ENCODE measurements at regions not wholly inside any gene's neighbourhood (a gene's known extent, or its start where the extent isn't known, plus 50 kb on each side); places are given as distances from the start of the nearest gene placed in this dataset.
"Not testable (repeated sequence)": the region's sequence is repeated elsewhere in the genome, so short reads cannot be mapped to it uniquely, and the experiment has no call there.

DNA sequence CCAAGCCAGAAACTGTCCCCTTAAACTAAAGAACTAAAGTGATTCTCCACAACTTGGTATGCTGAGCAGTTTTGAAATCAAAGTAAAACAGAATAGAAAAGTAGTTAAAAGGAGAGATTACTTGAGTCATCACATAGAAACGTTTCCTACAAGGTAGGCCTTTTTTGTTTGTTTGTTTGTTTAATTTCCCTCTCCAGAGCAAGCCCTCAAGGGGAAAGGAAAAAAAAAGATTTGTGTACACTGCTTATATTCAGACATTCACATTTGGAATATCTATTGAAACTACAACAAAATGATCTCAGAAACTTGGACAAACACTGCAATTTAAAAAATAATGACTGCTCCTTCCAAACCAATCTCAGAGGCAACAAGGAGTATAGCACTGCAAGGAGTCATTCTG, 304.7 kb upstream of the NREP start:
- TF ChIP-seq, protein P1, sequence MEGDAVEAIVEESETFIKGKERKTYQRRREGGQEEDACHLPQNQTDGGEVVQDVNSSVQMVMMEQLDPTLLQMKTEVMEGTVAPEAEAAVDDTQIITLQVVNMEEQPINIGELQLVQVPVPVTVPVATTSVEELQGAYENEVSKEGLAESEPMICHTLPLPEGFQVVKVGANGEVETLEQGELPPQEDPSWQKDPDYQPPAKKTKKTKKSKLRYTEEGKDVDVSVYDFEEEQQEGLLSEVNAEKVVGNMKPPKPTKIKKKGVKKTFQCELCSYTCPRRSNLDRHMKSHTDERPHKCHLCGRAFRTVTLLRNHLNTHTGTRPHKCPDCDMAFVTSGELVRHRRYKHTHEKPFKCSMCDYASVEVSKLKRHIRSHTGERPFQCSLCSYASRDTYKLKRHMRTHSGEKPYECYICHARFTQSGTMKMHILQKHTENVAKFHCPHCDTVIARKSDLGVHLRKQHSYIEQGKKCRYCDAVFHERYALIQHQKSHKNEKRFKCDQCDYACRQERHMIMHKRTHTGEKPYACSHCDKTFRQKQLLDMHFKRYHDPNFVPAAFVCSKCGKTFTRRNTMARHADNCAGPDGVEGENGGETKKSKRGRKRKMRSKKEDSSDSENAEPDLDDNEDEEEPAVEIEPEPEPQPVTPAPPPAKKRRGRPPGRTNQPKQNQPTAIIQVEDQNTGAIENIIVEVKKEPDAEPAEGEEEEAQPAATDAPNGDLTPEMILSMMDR (IDR thresholded peaks at IDR 0.05): no peak
- H3K4me3 ChIP-seq: no peak overlapping the region
- no peaks in the 10 kb centered on the region for H3K4me1 ChIP-seq
- peaks cover 0 to 1% (median 0%) of the 10 kb centered on the region in 3 donors for H3K9me3 ChIP-seq
- intact Hi-C loops (cut with DNase I; ENCODE audit: low total_unique reads): no loop called here
- no peak overlapping the region for H3K27ac ChIP-seq
- no peaks in the 10 kb centered on the region for H3K36me3 ChIP-seq
- H3K27me3 ChIP-seq: no peaks in the 10 kb centered on the region
- DNase-seq: no peak

- DNase-seq: no peak
- TF ChIP-seq, protein P1 (IDR thresholded peaks at IDR 0.05): no peak
- Histone ChIP-seq H3K9me3 (peaks cover 0 to 6% (median 2%) of the 10 kb centered on the region in 3 donors), H3K27ac (no peak overlapping the region), H3K4me1 (no peaks in the 10 kb centered on the region), H3K27me3 (no peaks in the 10 kb centered on the region), H3K4me3 (no peak overlapping the region), H3K36me3 (no peaks in the 10 kb centered on the region)
- intact Hi-C loops (cut with DNase I; ENCODE audit: low total_unique reads): no loop called here
Measured at GRCh38 chr5:112059579-112060135, 302.7 kb upstream of the NREP start.

- no peak for DNase-seq
Measured at GRCh38 chr5:112049738-112050137, 292.7 kb upstream of the NREP start.

DNA sequence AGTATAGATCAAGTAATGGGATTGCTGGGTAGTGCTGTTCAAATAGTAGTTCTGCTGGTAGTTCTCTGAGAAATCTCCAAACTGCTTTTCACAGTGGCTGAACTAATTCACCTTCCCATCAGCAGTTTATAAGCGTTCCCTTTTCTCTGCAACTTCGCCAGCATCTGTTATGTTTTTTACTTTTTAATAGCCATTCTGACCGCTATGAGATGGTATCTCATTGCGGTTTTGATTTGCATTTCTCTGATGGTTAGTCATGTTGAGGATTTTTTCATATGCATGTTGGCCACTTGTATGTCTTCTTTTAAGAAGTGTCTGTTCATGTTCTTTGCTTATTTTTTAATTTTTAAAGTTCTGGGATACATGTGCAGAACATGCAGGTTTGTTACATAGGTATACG, 279.2 kb upstream of the NREP start:
- intact Hi-C loops (cut with DNase I; ENCODE audit: low total_unique reads): no loop called here
- H3K27ac ChIP-seq: no peak overlapping the region
- no peak overlapping the region for H3K4me3 ChIP-seq
- TF ChIP-seq, protein P1 (IDR thresholded peaks at IDR 0.05): no peak
- no peaks in the 10 kb centered on the region for H3K27me3 ChIP-seq
- no peak for DNase-seq
- H3K36me3 ChIP-seq: no peaks in the 10 kb centered on the region
- no peaks in the 10 kb centered on the region for H3K9me3 ChIP-seq
- H3K4me1 ChIP-seq: no peaks in the 10 kb centered on the region

More at GRCh38 chr5:112049738-112050137, 292.7 kb upstream of the NREP start:
- TF ChIP-seq, protein P1 (IDR thresholded peaks at IDR 0.05): no peak
- H3K27ac ChIP-seq: no peak overlapping the region
- no peak overlapping the region for H3K4me3 ChIP-seq
- H3K36me3 ChIP-seq: no peaks in the 10 kb centered on the region
- no peaks in the 10 kb centered on the region for H3K27me3 ChIP-seq
- peaks cover 0 to 3% (median 0%) of the 10 kb centered on the region in 3 donors for H3K9me3 ChIP-seq
- no peaks in the 10 kb centered on the region for H3K4me1 ChIP-seq
- intact Hi-C loops (cut with DNase I; ENCODE audit: low total_unique reads): no loop called here

- no peak overlapping the region for H3K27ac ChIP-seq
- intact Hi-C loops (cut with DNase I; ENCODE audit: low total_unique reads): no loop called here
- no peaks in the 10 kb centered on the region for H3K36me3 ChIP-seq
- H3K27me3 ChIP-seq: no peaks in the 10 kb centered on the region
- no peak for DNase-seq
- no peak overlapping the region for H3K4me3 ChIP-seq
- no peaks in the 10 kb centered on the region for H3K4me1 ChIP-seq
- no peaks in the 10 kb centered on the region for H3K9me3 ChIP-seq
- TF ChIP-seq, protein P1 (IDR thresholded peaks at IDR 0.05): no peak
Measured at GRCh38 chr5:112034421-112034979, 277.5 kb upstream of the NREP start.

DNA sequence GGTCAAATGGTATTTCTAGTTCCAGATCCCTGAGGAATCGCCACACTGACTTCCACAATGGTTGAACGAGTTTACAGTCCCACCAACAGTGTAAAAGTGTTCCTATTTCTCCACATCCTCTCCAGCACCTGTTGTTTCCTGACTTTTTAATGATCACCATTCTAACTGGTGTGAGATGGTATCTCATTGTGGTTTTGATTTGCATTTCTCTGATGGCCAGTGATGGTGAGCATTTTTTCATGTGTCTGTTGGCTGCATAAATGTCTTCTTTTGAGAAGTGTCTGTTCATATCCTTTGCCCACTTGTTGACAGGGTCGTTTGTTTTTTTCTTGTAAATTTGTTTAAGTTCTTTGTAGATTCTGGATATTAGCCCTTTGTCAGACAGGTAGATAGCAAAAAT, 269.9 kb upstream of the NREP start:
- H3K4me1 ChIP-seq; H3K9me3 ChIP-seq; H3K36me3 ChIP-seq; H3K27ac ChIP-seq; DNase-seq; H3K4me3 ChIP-seq; intact Hi-C loops (cut with DNase I; ENCODE audit: low total_unique reads); H3K27me3 ChIP-seq: not testable (repeated sequence)
